Activated CD4-positive, alpha-beta memory T cell treated with anti-CD3 and anti-CD28 coated beads, Interleukin-2, amount 10 ng/mL, durations not matched to agents 7 days and 5 days (primary cell): ENCODE measurements at regions not wholly inside any gene's neighbourhood (a gene's known extent, or its start where the extent isn't known, plus 50 kb on each side); places are given as distances from the start of the nearest gene placed in this dataset.

Source experiments
- CTCF ChIA-PET: fragments of 350-600 bp; sonication (Branson Sonifier 250); formaldehyde crosslinking; loops from one replicate; lab custom pipeline; 2021; ENCODE audit warnings: antibody characterized with exemption, inconsistent platforms; lab: Charles Lee
- POLR2A ChIA-PET: fragments of 350-600 bp; sonication (Branson Sonifier 250); formaldehyde crosslinking; loops from one replicate; lab custom pipeline; 2021; ENCODE audit warnings: antibody characterized with exemption; lab: Charles Lee
- DNase-seq: peaks from one replicate; pipeline ENCODE4 v3.0.0-alpha.2; 2020
- H3K27ac Mint-ChIP-seq: one replicate; pipeline ENCODE4 v1.8.0; 2021; ENCODE audit warnings: mild to moderate bottlenecking, mixed read lengths
- H3K27me3 Mint-ChIP-seq: one replicate; pipeline ENCODE4 v1.8.0; 2021; ENCODE audit warnings: mixed read lengths
- H3K36me3 Mint-ChIP-seq: one replicate; pipeline ENCODE4 v1.8.0; 2021; ENCODE audit warnings: low read depth, mixed read lengths
- H3K4me1 Mint-ChIP-seq: one replicate; pipeline ENCODE4 v1.8.0; 2021; ENCODE audit warnings: mixed read lengths
- H3K4me3 Mint-ChIP-seq: one replicate; pipeline ENCODE4 v1.8.0; 2021; ENCODE audit warnings: mild to moderate bottlenecking, mixed read lengths
- H3K9me3 Mint-ChIP-seq: one replicate; pipeline ENCODE4 v1.8.0; 2021; ENCODE audit warnings: mixed read lengths

DNA sequence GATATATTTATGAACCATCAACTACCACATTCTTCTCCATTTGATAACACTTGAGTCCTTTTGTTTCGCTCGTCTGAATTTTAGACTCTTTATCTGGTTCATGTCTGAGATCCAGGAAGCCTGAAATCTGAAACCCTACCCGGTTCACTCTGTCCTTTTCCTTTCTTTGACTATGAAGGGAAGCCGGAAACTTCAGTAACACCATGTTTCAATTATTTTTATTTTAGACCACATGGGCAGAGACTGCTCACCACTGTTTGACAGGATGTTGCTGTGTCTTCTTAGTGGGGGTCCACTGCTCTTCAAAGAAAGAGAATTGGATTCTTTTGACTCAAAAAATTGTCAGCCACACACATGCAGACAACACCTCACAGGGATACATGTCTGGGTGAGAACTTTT lies 331.9 kb upstream of the FLRT2 start:
- Mint-ChIP-seq H3K27me3 (no peaks in the 10 kb centered on the region), H3K36me3 (no peaks in the 10 kb centered on the region), H3K4me1 (no peaks in the 10 kb centered on the region), H3K9me3 (peaks cover 6% of the 10 kb centered on the region), H3K4me3 (no peak overlapping the region), H3K27ac (no peak overlapping the region)
- ChIA-PET POLR2A (no interaction called here), CTCF (no interaction called here)
- no peak for DNase-seq

DNA sequence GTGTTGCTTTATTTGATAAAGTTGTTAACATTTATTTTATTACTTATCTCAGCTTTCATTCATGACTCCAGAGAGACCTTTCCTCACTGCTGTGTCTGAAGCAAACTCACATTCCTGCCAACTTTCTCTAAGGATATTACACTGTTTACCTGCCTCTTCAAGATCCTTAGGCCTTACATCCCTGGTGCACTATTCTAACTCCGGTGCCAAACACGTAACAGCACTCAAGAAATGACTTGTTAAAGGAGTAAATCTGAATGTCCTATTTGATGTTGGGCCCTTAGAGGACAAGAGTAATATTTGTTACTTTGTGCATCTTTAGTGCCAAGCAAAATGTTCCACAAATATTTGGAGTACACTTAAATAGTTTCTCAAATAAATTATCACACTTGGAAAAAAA lies 324.1 kb upstream of the FLRT2 start:
- H3K27me3 Mint-ChIP-seq: no peaks in the 10 kb centered on the region
- no peaks in the 10 kb centered on the region for H3K4me1 Mint-ChIP-seq
- DNase-seq: no peak
- ChIA-PET POLR2A (no interaction called here), CTCF (no interaction called here)
- no peak overlapping the region for H3K4me3 Mint-ChIP-seq
- H3K9me3 Mint-ChIP-seq: peaks cover 8% of the 10 kb centered on the region
- no peak overlapping the region for H3K27ac Mint-ChIP-seq
- H3K36me3 Mint-ChIP-seq: no peaks in the 10 kb centered on the region

DNA sequence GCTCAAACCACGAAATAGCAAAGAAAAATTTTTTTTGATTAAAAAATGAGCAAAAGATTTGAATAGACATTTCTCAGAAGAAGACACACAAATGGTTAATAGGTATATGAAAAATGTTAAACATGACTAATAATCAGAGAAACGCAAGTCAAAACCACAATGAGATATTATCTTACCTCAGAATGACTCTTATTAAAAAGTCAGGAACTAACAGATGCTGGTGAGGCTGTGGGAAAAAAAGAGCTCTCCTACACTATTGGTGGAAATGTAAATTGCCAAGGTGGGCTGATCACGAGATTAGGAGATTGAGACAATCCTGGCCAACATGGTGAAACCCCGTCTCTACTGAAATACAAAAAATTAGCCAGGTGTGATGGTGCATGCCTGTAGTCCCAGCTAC lies 315.5 kb upstream of the FLRT2 start:
- H3K27me3 Mint-ChIP-seq: no peaks in the 10 kb centered on the region
- no peak overlapping the region for H3K4me3 Mint-ChIP-seq
- peaks cover 7% of the 10 kb centered on the region for H3K9me3 Mint-ChIP-seq
- POLR2A ChIA-PET: no interaction called here
- DNase-seq: no peak
- CTCF ChIA-PET: no interaction called here
- no peaks in the 10 kb centered on the region for H3K36me3 Mint-ChIP-seq
- no peaks in the 10 kb centered on the region for H3K4me1 Mint-ChIP-seq
- H3K27ac Mint-ChIP-seq: no peak overlapping the region

DNA sequence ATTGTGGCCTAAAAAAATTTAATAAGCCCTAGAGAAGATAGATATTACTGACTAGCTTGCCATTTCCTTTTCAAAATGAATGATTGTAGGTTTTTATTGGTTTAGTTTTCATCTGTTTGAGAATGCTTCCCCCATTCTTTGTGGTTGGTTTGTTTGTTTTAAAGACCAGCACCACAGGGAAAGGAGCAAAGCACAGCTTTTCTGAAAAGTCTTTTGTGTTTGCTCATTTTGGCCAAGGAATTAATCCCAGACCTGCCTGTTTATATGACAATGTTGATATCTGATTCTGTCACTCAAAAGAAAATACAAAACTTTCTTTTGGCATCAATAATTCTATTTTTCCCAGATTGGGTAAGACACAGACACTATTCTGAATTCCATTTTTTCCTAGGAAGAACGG lies 312.5 kb upstream of the FLRT2 start:
- Mint-ChIP-seq H3K9me3 (peaks cover 8% of the 10 kb centered on the region), H3K27me3 (no peaks in the 10 kb centered on the region), H3K36me3 (no peaks in the 10 kb centered on the region), H3K4me1 (no peaks in the 10 kb centered on the region), H3K4me3 (no peak overlapping the region), H3K27ac (no peak overlapping the region)
- POLR2A ChIA-PET: no interaction called here
- no peak for DNase-seq
- CTCF ChIA-PET: no interaction called here

DNA sequence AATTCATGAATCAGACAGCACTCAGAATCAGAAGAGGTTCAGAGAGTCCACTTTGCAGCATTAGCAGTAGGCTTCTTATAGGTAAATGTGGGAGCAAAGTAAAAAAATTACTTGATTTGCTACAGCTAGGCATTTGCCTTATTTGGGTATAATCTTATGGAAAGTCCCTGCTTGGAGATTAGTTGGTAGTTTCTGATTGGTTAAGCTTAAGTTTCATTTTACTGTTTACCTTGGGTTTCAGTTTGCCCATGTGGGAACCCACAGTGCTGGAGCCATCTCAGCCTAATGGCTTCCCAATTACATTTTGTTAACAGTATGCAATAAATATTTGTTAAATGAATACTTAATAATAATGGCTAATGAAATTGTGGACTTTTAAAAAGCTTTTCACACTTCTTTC lies 311.0 kb upstream of the FLRT2 start:
- Mint-ChIP-seq H3K27ac (no peak overlapping the region), H3K27me3 (no peaks in the 10 kb centered on the region), H3K9me3 (peaks cover 9% of the 10 kb centered on the region), H3K4me1 (no peaks in the 10 kb centered on the region), H3K36me3 (no peaks in the 10 kb centered on the region), H3K4me3 (no peak overlapping the region)
- CTCF ChIA-PET: no interaction called here
- POLR2A ChIA-PET: no interaction called here
- DNase-seq: no peak

DNA sequence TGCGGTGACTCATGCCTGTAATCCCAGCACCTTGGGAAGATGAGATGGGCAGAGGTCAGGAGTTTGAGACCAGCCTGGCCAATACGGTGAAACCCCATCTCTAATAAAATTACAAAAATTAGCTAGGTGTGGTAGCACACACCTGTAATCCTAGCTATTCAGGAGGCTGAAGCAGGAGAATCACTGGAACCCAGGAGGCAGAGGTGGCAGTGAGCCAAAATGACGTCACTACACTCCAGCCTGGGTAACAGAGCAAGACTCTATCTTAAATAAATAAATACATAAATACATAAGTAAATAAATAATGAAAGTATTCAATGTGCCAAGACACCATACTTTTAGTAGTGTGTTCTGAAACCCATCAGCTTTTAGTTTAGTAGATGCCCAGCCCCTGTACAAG lies 308.1 kb upstream of the FLRT2 start:
- CTCF ChIA-PET: no interaction called here
- Mint-ChIP-seq H3K4me1 (no peaks in the 10 kb centered on the region), H3K4me3 (no peak overlapping the region)

DNA sequence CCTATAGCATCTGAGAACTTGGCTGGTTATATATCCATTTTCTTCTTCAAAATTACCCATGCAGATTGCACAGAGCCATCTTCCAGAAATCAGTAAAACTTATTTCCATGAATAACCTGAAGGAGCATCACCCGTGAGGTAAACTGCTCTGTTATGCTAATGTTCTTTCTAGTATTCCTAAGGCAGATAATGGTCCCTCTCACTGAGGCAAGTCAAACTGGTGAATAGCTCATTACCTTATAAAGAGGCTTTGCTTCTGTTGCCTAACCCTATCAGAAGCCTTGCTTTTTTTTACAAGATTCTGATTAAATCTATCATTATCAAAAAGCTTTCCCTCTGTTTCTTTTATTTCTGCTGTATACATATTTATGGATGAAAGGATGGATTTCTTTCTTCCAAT lies 307.6 kb upstream of the FLRT2 start:
- Mint-ChIP-seq H3K36me3 (no peaks in the 10 kb centered on the region), H3K9me3 (peaks cover 9% of the 10 kb centered on the region), H3K27ac (no peak overlapping the region), H3K27me3 (no peaks in the 10 kb centered on the region), H3K4me3 (no peak overlapping the region), H3K4me1 (no peaks in the 10 kb centered on the region)
- CTCF ChIA-PET: no interaction called here
- POLR2A ChIA-PET: no interaction called here
- no peak for DNase-seq

More for the DNA sequence above, 308.1 kb upstream of the FLRT2 start:
- Mint-ChIP-seq H3K9me3 (peaks cover 9% of the 10 kb centered on the region), H3K27ac (no peak overlapping the region), H3K27me3 (no peaks in the 10 kb centered on the region), H3K36me3 (no peaks in the 10 kb centered on the region)
- DNase-seq: no peak
- POLR2A ChIA-PET: no interaction called here

DNA sequence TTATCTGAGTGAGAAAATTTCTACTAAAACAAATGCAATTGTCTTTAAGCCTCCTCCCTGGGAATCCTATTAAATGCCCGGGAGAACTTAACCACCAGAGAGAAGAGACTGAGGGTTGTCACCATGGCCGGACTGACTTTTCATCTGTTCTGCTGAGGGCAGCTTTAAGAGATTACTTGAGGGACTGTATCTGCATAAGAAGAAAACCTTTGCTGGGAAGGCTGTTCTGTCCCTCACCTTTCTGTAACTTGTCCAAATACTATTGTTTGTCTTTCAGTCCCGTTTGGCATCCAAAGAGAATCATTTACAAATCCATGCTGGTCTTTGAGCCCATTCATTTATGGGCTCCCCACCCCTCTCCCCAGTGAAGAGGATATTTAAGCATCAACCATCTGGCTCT lies 306.3 kb upstream of the FLRT2 start:
- Mint-ChIP-seq H3K27me3 (no peaks in the 10 kb centered on the region), H3K27ac (no peak overlapping the region), H3K36me3 (no peaks in the 10 kb centered on the region), H3K4me1 (no peaks in the 10 kb centered on the region), H3K9me3 (peaks cover 9% of the 10 kb centered on the region), H3K4me3 (no peak overlapping the region)
- ChIA-PET POLR2A (no interaction called here), CTCF (no interaction called here)
- no peak for DNase-seq

DNA sequence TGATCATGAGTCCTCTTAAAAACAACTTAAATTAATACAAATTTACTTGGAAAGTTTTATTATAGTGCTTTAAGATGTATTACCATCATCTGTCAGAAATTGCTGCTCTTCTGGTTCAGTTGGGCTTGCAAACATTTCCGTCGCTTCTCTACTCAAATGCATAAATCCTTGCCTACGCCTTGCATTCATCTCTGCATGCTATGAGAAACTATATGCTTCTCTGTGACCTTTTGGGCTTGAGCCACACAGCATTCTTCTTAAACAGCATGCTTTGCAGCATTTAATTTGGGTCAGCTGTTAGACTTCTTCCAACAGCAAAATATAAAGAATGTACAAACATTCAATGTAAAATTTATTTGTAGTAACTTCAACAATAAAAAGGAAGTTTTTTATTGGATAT lies 305.7 kb upstream of the FLRT2 start:
- ChIA-PET POLR2A (no interaction called here), CTCF (no interaction called here)
- H3K4me3 Mint-ChIP-seq: no peak overlapping the region
- no peaks in the 10 kb centered on the region for H3K4me1 Mint-ChIP-seq
- no peak overlapping the region for H3K27ac Mint-ChIP-seq
- no peak for DNase-seq
- no peaks in the 10 kb centered on the region for H3K36me3 Mint-ChIP-seq
- peaks cover 9% of the 10 kb centered on the region for H3K9me3 Mint-ChIP-seq
- no peaks in the 10 kb centered on the region for H3K27me3 Mint-ChIP-seq

DNA sequence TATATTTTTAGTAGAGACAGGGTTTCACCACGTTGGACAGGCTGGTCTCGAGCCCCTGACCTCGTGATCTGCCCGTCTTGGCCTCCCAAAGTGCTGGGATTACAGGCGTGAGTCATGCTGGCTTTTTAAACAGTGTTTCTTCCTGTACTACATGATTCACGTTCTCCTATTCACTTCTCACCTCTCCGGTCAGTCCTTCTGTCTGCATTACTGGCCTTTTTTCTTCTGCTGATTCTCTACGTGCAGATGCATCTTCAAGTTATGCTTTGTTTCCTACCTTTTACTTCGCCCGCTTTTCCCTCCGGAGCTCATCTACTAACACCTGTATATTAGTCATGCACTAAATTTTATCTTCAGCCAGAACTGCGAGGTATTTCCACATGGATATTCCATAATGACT lies 296.2 kb upstream of the FLRT2 start:
- Mint-ChIP-seq H3K36me3 (no peaks in the 10 kb centered on the region), H3K27me3 (no peaks in the 10 kb centered on the region), H3K27ac (no peak overlapping the region), H3K4me3 (no peak overlapping the region), H3K4me1 (no peaks in the 10 kb centered on the region), H3K9me3 (peaks cover 16% of the 10 kb centered on the region)
- ChIA-PET CTCF (no interaction called here), POLR2A (no interaction called here)
- DNase-seq: no peak

DNA sequence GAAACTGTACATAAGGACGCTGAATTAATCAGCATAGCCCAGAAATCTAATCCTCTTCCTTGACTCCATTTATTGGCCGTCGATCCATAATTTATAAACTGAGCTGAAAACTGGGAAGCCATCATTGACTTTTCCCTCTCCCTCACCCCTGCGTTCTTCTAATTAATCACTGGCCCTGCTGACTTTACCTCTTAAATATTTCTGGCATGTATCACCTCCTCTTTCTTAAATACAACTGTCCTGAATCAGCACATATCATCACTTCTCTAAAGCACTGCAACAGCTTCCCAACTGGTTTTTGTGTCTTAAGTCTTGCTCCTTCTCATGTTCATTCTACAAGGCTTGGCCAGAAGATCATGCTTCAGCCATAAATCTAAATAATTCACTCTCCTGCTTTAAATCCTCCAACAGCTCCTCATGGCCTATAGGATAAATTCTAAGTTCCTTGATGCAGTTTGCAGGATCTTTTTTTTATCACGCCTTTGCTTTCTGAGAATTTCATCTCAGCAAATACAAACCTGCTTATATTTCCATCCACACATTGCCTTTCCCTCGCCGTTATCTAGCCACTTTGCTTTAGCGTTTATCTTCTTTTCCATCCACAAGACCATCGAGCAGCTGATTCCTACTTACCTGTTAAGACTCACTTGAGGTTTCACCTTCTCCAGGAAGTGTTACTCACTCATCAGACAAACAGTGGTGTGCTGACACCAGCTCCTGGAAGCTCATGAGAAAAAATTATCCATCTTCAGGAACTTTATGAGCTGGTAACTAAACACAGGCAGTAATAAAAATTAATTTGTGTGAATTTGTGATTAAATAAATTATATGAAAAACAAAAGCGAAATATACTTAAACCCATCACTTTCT lies 295.6 kb upstream of the FLRT2 start:
- H3K27ac Mint-ChIP-seq: no peak overlapping the region
- H3K27me3 Mint-ChIP-seq: no peaks in the 10 kb centered on the region
- POLR2A ChIA-PET: no interaction called here
- peaks cover 16% of the 10 kb centered on the region for H3K9me3 Mint-ChIP-seq
- H3K4me3 Mint-ChIP-seq: no peak overlapping the region
- no peak for DNase-seq
- CTCF ChIA-PET: no interaction called here
- H3K36me3 Mint-ChIP-seq: no peaks in the 10 kb centered on the region
- H3K4me1 Mint-ChIP-seq: no peaks in the 10 kb centered on the region

DNA sequence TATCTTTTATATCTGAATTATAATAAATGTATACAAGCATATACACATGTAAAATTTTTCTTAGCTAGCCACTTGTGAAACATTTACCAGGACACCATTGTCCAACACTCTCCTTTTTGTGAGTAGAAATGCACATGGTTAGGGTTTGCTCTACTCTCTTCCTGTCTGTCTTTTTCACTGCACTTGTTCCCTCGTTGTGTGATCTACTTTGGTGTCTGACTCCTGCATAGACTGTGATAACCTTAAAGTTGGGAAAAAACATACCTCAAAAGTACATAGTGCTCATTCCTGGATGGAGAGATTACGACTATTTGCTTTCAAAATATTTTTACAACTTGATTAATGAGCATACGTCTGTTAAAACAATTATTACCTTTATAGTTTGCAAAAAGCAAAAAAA lies 294.1 kb upstream of the FLRT2 start:
- Mint-ChIP-seq H3K4me3 (no peak overlapping the region), H3K4me1 (no peaks in the 10 kb centered on the region), H3K27ac (no peak overlapping the region), H3K27me3 (no peaks in the 10 kb centered on the region), H3K9me3 (peaks cover 11% of the 10 kb centered on the region), H3K36me3 (no peaks in the 10 kb centered on the region)
- ChIA-PET POLR2A (no interaction called here), CTCF (no interaction called here)
- DNase-seq: no peak

DNA sequence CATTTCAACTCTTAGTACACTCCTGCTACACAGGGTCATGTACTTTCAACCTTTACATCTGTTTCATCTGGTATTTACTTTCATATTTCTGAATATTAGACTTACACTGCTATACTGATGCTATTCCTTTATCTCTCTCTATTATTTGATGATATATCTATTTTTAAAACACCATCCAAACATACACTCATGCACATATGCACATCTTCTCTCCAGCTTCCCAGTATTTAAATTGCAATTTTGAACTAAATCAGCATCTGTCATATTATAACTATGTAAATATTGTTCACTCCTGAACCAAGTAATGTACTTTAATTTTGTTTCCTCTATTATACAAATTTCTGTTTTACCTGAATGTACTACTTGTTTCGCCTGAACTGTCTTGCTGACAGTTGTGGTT lies 293.6 kb upstream of the FLRT2 start:
- peaks cover 9% of the 10 kb centered on the region for H3K9me3 Mint-ChIP-seq
- POLR2A ChIA-PET: no interaction called here
- no peaks in the 10 kb centered on the region for H3K27me3 Mint-ChIP-seq
- no peak overlapping the region for H3K4me3 Mint-ChIP-seq
- no peaks in the 10 kb centered on the region for H3K36me3 Mint-ChIP-seq
- no peaks in the 10 kb centered on the region for H3K4me1 Mint-ChIP-seq
- CTCF ChIA-PET: no interaction called here
- no peak overlapping the region for H3K27ac Mint-ChIP-seq
- DNase-seq: no peak

DNA sequence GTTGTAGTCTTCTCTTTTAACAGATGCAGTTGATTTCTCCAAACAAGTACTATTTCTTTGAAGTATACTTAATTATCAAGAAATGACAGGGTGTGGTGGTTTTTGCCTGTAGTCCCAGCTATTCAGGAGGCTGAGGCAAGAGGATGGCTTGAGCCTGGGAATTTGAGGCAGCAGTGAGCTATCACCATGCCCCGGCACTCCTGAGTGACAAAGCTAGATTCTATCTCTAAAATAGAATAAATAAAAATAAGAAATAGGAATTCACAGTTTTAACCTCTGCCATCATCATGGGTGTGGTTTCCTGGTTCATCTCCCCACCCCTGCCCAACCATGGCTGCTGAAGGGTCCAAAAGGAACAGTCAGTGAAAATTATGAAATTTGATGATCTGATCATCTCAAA lies 290.2 kb upstream of the FLRT2 start:
- POLR2A ChIA-PET: no interaction called here
- no peak overlapping the region for H3K27ac Mint-ChIP-seq
- DNase-seq: no peak
- no peaks in the 10 kb centered on the region for H3K27me3 Mint-ChIP-seq
- H3K9me3 Mint-ChIP-seq: peaks cover 4% of the 10 kb centered on the region
- CTCF ChIA-PET: no interaction called here
- H3K4me3 Mint-ChIP-seq: no peak overlapping the region
- H3K36me3 Mint-ChIP-seq: no peaks in the 10 kb centered on the region
- H3K4me1 Mint-ChIP-seq: no peaks in the 10 kb centered on the region
